SK-N-SH (cell line): ENCODE measurements at regions not wholly inside any gene's neighbourhood (a gene's known extent, or its start where the extent isn't known, plus 50 kb on each side); places are given as distances from the start of the nearest gene placed in this dataset.

Experiments used
- EP300 ChIP-seq, 2 experiments: IDR thresholded peaks; 2 replicates each; pipeline versions ENCODE4 v1.4.0 to v1.6.1; 2012; ENCODE audit warnings: borderline replicate concordance in 1 of 2, low read depth in 1 of 2, low read length in 1 of 2
- FOXM1 ChIP-seq: IDR thresholded peaks from 2 replicates; pipeline ENCODE4 v1.4.0; 2012; ENCODE audit warnings: low read depth, mild to moderate bottlenecking
- TF ChIP-seq, protein P1 (sequence below): fragments of 200-600 bp; sonication (generic); IDR thresholded peaks from 2 replicates; pipeline ENCODE4 v1.6.1; 2017; ENCODE audit warnings: antibody characterized with exemption, mild to moderate bottlenecking, moderate library complexity

DNA sequence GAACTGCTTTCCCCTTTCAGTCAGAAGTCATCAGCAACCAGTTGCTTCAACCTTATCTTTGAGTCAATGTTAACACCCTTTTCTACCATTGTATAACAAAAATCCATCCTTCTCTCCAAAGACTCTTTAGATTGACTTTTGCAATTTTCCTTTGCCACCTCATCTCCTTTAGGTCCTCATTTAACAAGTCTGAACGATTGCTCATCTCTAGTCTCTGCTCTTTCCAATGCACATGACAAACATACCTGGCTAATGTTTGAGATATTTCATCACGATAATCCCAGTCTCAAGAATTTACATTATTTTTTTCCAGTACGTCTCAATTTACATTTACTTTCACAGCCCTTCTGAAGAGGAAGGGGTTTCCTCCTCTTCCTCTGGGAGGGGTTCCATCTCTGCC, 127.5 kb downstream of the KLF12 start:
- TF ChIP-seq, protein P1, sequence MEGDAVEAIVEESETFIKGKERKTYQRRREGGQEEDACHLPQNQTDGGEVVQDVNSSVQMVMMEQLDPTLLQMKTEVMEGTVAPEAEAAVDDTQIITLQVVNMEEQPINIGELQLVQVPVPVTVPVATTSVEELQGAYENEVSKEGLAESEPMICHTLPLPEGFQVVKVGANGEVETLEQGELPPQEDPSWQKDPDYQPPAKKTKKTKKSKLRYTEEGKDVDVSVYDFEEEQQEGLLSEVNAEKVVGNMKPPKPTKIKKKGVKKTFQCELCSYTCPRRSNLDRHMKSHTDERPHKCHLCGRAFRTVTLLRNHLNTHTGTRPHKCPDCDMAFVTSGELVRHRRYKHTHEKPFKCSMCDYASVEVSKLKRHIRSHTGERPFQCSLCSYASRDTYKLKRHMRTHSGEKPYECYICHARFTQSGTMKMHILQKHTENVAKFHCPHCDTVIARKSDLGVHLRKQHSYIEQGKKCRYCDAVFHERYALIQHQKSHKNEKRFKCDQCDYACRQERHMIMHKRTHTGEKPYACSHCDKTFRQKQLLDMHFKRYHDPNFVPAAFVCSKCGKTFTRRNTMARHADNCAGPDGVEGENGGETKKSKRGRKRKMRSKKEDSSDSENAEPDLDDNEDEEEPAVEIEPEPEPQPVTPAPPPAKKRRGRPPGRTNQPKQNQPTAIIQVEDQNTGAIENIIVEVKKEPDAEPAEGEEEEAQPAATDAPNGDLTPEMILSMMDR: no peak
- TF ChIP-seq EP300 (IDR thresholded peaks at IDR 0.05; ENCODE audit: borderline replicate concordance in 1 of 2, low read depth in 1 of 2, low read length in 1 of 2): no peak
- no peak for TF ChIP-seq FOXM1
